H9 (cell line): ENCODE measurements at regions not wholly inside any gene's neighbourhood (a gene's known extent, or its start where the extent isn't known, plus 50 kb on each side); places are given as distances from the start of the nearest gene placed in this dataset.
"Not testable (repeated sequence)": the region's sequence is repeated elsewhere in the genome, so short reads cannot be mapped to it uniquely, and the experiment has no call there.

Source experiments
- DNase-seq: peaks from one replicate; pipeline ENCODE4 v3.0.0-alpha.2; 2017
- H2AFZ ChIP-seq: one replicate; pipeline ENCODE4 v1.6.1; 2013; ENCODE audit warnings: mild to moderate bottlenecking, low read length, control low read depth, moderate library complexity
- H2AK5ac ChIP-seq: 2 replicates; pipeline ENCODE4 v1.6.1; 2013; ENCODE audit warnings: low read length, control low read depth, mixed read lengths; ENCODE audit not compliant: insufficient read length
- H2BK120ac ChIP-seq: one replicate; pipeline ENCODE4 v1.6.1; 2013; ENCODE audit warnings: low read depth, mild to moderate bottlenecking, low read length, control low read depth, inconsistent platforms; ENCODE audit not compliant: poor library complexity, severe bottlenecking
- H2BK12ac ChIP-seq: 2 replicates; pipeline ENCODE4 v1.6.1; 2013; ENCODE audit warnings: low read length, control low read depth, mixed read lengths, low read depth; ENCODE audit not compliant: insufficient read length
- H2BK15ac ChIP-seq: 2 replicates; pipeline ENCODE4 v1.6.1; 2013; ENCODE audit warnings: low read depth, low read length, control low read depth
- H2BK20ac ChIP-seq: one replicate; pipeline ENCODE4 v1.6.1; 2013; ENCODE audit warnings: low read depth, mild to moderate bottlenecking, low read length, control low read depth, inconsistent platforms; ENCODE audit not compliant: poor library complexity, severe bottlenecking
- H2BK5ac ChIP-seq: 2 replicates; pipeline ENCODE4 v1.6.1; 2013; ENCODE audit warnings: low read length, control low read depth, mixed read lengths; ENCODE audit not compliant: insufficient read length
- H3K14ac ChIP-seq: 2 replicates; pipeline ENCODE4 v1.6.1; 2013; ENCODE audit warnings: low read length, control low read depth; ENCODE audit not compliant: insufficient read depth
- H3K18ac ChIP-seq: 2 replicates; pipeline ENCODE4 v1.6.1; 2013; ENCODE audit warnings: low read depth, mild to moderate bottlenecking, mixed read lengths, low read length, control low read depth; ENCODE audit not compliant: insufficient read length
- H3K23ac ChIP-seq: 2 replicates; pipeline ENCODE4 v1.6.1; 2013; ENCODE audit warnings: low read length, control low read depth, mixed read lengths, low read depth; ENCODE audit not compliant: insufficient read length
- H3K23me2 ChIP-seq: 2 replicates; pipeline ENCODE4 v1.6.1; 2013; ENCODE audit warnings: low read depth, mild to moderate bottlenecking, mixed read lengths, low read length, control low read depth; ENCODE audit not compliant: insufficient read length, poor library complexity, severe bottlenecking
- H3K27ac ChIP-seq: 2 replicates; pipeline ENCODE4 v1.5.1; 2013; ENCODE audit warnings: low read length, control low read depth, mixed read lengths, low read depth; ENCODE audit not compliant: insufficient read length
- H3K27me3 ChIP-seq: 2 replicates; pipeline ENCODE4 v1.6.1; 2013; ENCODE audit warnings: low read length, control low read depth, inconsistent platforms; ENCODE audit not compliant: insufficient read depth
- H3K4ac ChIP-seq: 2 replicates; pipeline ENCODE4 v1.6.1; 2013; ENCODE audit warnings: low read depth, mild to moderate bottlenecking, control low read depth, inconsistent platforms, low read length, moderate library complexity
- H3K4me1 ChIP-seq: 2 replicates; pipeline ENCODE4 v1.6.1; 2013; ENCODE audit warnings: low read length, control low read depth, inconsistent platforms; ENCODE audit not compliant: insufficient read depth
- H3K4me2 ChIP-seq: 2 replicates; pipeline ENCODE4 v1.6.1; 2013; ENCODE audit warnings: low read length, control low read depth, mixed read lengths; ENCODE audit not compliant: insufficient read length, insufficient read depth
- H3K56ac ChIP-seq: 2 replicates; pipeline ENCODE4 v1.6.1; 2013; ENCODE audit warnings: low read depth, mild to moderate bottlenecking, mixed read lengths, low read length, control low read depth; ENCODE audit not compliant: insufficient read length
- H3K79me1 ChIP-seq: 2 replicates; pipeline ENCODE4 v1.6.1; 2013; ENCODE audit warnings: low read depth, mild to moderate bottlenecking, moderate library complexity, low read length, control low read depth, inconsistent platforms; ENCODE audit not compliant: insufficient read depth, poor library complexity, severe bottlenecking
- H3K79me2 ChIP-seq: 2 replicates; pipeline ENCODE4 v1.6.1; 2013; ENCODE audit warnings: low read length, control low read depth, inconsistent platforms; ENCODE audit not compliant: insufficient read depth
- H3K9ac ChIP-seq: 2 replicates; pipeline ENCODE4 v1.6.1; 2013; ENCODE audit warnings: low read length, control low read depth, mixed read lengths; ENCODE audit not compliant: insufficient read length; ENCODE audit errors: extremely low read depth
- H3K9me3 ChIP-seq: one replicate; pipeline ENCODE4 v1.6.1; 2013; ENCODE audit warnings: low read depth, low read length, inconsistent platforms; ENCODE audit not compliant: control insufficient read depth
- H3T11ph ChIP-seq: one replicate; pipeline ENCODE4 v1.6.1; 2013; ENCODE audit warnings: mild to moderate bottlenecking, low read length, control low read depth, inconsistent platforms
- H4K20me1 ChIP-seq: one replicate; pipeline ENCODE4 v1.6.1; 2013; ENCODE audit not compliant: control insufficient read depth, insufficient read length, insufficient read depth
- H4K5ac ChIP-seq: 2 replicates; pipeline ENCODE4 v1.6.1; 2013; ENCODE audit warnings: low read depth, mild to moderate bottlenecking, mixed read lengths, low read length, control low read depth; ENCODE audit not compliant: insufficient read length
- H4K8ac ChIP-seq: replicated peaks from 2 replicates; pipeline ENCODE4 v1.6.1; 2013; ENCODE audit warnings: low read length, control low read depth, mixed read lengths, low read depth; ENCODE audit not compliant: insufficient read length
- H4K91ac ChIP-seq: 2 replicates; pipeline ENCODE4 v1.6.1; 2013; ENCODE audit warnings: low read depth, mild to moderate bottlenecking, moderate library complexity, mixed read lengths, low read length, control low read depth; ENCODE audit not compliant: insufficient read length
- H3K27ac Mint-ChIP-seq, 3 experiments: 2 replicates in 2 of 3; 3 replicates in 1 of 3; pipeline ENCODE4 v1.8.0; 2020 to 2021; ENCODE audit warnings: mixed read lengths in 3 of 3, mild to moderate bottlenecking in 1 of 3, moderate library complexity in 1 of 3
- H3K27me3 Mint-ChIP-seq: 2 replicates; pipeline ENCODE4 v1.8.0; 2021; ENCODE audit warnings: low read depth, mild to moderate bottlenecking, moderate library complexity, mixed read lengths
- H3K36me3 Mint-ChIP-seq, 3 experiments: 2 replicates in 2 of 3; 3 replicates in 1 of 3; pipeline ENCODE4 v1.8.0; 2020 to 2021; ENCODE audit warnings: low read depth in 3 of 3, mixed read lengths in 3 of 3; ENCODE audit not compliant: insufficient read depth in 1 of 3
- H3K4me1 Mint-ChIP-seq, 2 experiments: 2 replicates each; pipeline ENCODE4 v1.8.0; 2020; ENCODE audit warnings: mixed read lengths in 2 of 2
- H3K4me3 Mint-ChIP-seq, 2 experiments: 2 replicates in 1 of 2; 3 replicates in 1 of 2; pipeline ENCODE4 v1.8.0; 2020 to 2021; ENCODE audit warnings: mild to moderate bottlenecking in 2 of 2, mixed read lengths in 2 of 2, moderate library complexity in 1 of 2
- H3K9me3 Mint-ChIP-seq, 2 experiments: 2 replicates in 1 of 2; 3 replicates in 1 of 2; pipeline ENCODE4 v1.8.0; 2020; ENCODE audit warnings: mild to moderate bottlenecking in 2 of 2, mixed read lengths in 2 of 2, moderate library complexity in 1 of 2
- WGBS: extraction: QIAGEN DNeasy Blood & Tissue Kit; methylation state at CpG from one replicate; pipeline ENCODE4 v1.1.7; 2013; ENCODE audit warnings: missing lambda C conversion rate, low lambda C conversion rate, mixed read lengths; ENCODE audit not compliant: insufficient read length; ENCODE audit errors: extremely low coverage; 5-methylcytosine and 5-hydroxymethylcytosine counted together
- TF ChIP-seq, protein P1 (sequence below): fragments of 200-600 bp; sonication (generic); conservative IDR thresholded peaks from 3 replicates; pipeline ENCODE4 v1.8.0; 2021; ENCODE audit warnings: antibody characterized with exemption, mild to moderate bottlenecking

GRCh38 chr3:134102976-134103375 is 73.3 kb upstream of the SLCO2A1 start:
- no peak overlapping the region for H2BK120ac ChIP-seq
- H3K9me3 ChIP-seq: no peaks in the 10 kb centered on the region
- no peaks in the 10 kb centered on the region for H3K27me3 ChIP-seq
- H2AK5ac ChIP-seq: no peak overlapping the region
- no peak overlapping the region for H3K9ac ChIP-seq
- no peaks in the 10 kb centered on the region for H4K20me1 ChIP-seq
- TF ChIP-seq, protein P1, sequence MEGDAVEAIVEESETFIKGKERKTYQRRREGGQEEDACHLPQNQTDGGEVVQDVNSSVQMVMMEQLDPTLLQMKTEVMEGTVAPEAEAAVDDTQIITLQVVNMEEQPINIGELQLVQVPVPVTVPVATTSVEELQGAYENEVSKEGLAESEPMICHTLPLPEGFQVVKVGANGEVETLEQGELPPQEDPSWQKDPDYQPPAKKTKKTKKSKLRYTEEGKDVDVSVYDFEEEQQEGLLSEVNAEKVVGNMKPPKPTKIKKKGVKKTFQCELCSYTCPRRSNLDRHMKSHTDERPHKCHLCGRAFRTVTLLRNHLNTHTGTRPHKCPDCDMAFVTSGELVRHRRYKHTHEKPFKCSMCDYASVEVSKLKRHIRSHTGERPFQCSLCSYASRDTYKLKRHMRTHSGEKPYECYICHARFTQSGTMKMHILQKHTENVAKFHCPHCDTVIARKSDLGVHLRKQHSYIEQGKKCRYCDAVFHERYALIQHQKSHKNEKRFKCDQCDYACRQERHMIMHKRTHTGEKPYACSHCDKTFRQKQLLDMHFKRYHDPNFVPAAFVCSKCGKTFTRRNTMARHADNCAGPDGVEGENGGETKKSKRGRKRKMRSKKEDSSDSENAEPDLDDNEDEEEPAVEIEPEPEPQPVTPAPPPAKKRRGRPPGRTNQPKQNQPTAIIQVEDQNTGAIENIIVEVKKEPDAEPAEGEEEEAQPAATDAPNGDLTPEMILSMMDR: no peak
- H3K56ac ChIP-seq: no peak overlapping the region
- H2BK12ac ChIP-seq: no peak overlapping the region
- no peaks in the 10 kb centered on the region for H3K79me1 ChIP-seq
- no peak overlapping the region for H2BK20ac ChIP-seq
- no peak overlapping the region for H4K91ac ChIP-seq
- H3K14ac ChIP-seq: no peak overlapping the region
- no peak overlapping the region for H2BK5ac ChIP-seq
- peaks cover 48 to 52% of the 10 kb centered on the region in 2 experiments for H3K9me3 Mint-ChIP-seq
- peaks cover 9 to 13% of the 10 kb centered on the region in 2 experiments for H3K4me1 Mint-ChIP-seq
- H3K18ac ChIP-seq: no peak overlapping the region
- H4K8ac ChIP-seq: no peak overlapping the region
- no peaks in the 10 kb centered on the region for H3K79me2 ChIP-seq
- H3K4me1 ChIP-seq: no peaks in the 10 kb centered on the region
- H2BK15ac ChIP-seq: no peak overlapping the region
- H3K23me2 ChIP-seq: no peaks in the 10 kb centered on the region
- H3K36me3 Mint-ChIP-seq: peaks cover 7 to 29% (median 23%) of the 10 kb centered on the region in 3 experiments
- no peak overlapping the region for H3K4me2 ChIP-seq
- H3K27me3 Mint-ChIP-seq: peaks cover 9% of the 10 kb centered on the region
- H3K23ac ChIP-seq: no peak overlapping the region
- H3K27ac Mint-ChIP-seq: no peak overlapping the region
- no peak overlapping the region for H3T11ph ChIP-seq
- no peak overlapping the region for H4K5ac ChIP-seq
- no peak overlapping the region for H3K4ac ChIP-seq
- no peak overlapping the region for H3K27ac ChIP-seq
- no peak for DNase-seq
- H3K4me3 Mint-ChIP-seq: no peak overlapping the region
- no peak overlapping the region for H2AFZ ChIP-seq

GRCh38 chr3:134096214-134096613 is 66.5 kb upstream of the SLCO2A1 start:
- H3K18ac ChIP-seq, H3T11ph ChIP-seq, H4K20me1 ChIP-seq, H3K4me1 ChIP-seq, H3K9ac ChIP-seq, H2BK120ac ChIP-seq, DNase-seq, H3K27ac Mint-ChIP-seq, H4K91ac ChIP-seq, H3K56ac ChIP-seq, H2BK5ac ChIP-seq, H3K9me3 ChIP-seq, H4K5ac ChIP-seq, H3K27ac ChIP-seq, H3K4me3 Mint-ChIP-seq, H3K23me2 ChIP-seq, H3K36me3 Mint-ChIP-seq, H3K4ac ChIP-seq, H3K79me2 ChIP-seq, H4K8ac ChIP-seq, H3K4me2 ChIP-seq, H3K79me1 ChIP-seq, H3K27me3 ChIP-seq, H3K14ac ChIP-seq, H2AFZ ChIP-seq, H2BK20ac ChIP-seq, H2BK12ac ChIP-seq, H2BK15ac ChIP-seq, H2AK5ac ChIP-seq, H3K4me1 Mint-ChIP-seq, H3K23ac ChIP-seq: not testable (repeated sequence)
- H3K27me3 Mint-ChIP-seq: peaks cover 11% of the 10 kb centered on the region
- no CpG with 5 or more reads among the region's 3 CpGs for WGBS
- H3K9me3 Mint-ChIP-seq: peaks cover 16 to 28% of the 10 kb centered on the region in 2 experiments
